Renal cortical epithelial cell (primary cell): ENCODE measurements at regions not wholly inside any gene's neighbourhood (a gene's known extent, or its start where the extent isn't known, plus 50 kb on each side); places are given as distances from the start of the nearest gene placed in this dataset.
"Not testable (repeated sequence)": the region's sequence is repeated elsewhere in the genome, so short reads cannot be mapped to it uniquely, and the experiment has no call there.

Experiments
- DNase-seq: peaks from one replicate; pipeline ENCODE4 v3.0.0-alpha.2; 2011; ENCODE audit warnings: low read depth

GRCh38 chr15:87752250-87752951 lies 504.1 kb downstream of the NTRK3 start:
- DNase-seq: peak; percentile 89

GRCh38 chr15:87748483-87748882 lies 508.1 kb downstream of the NTRK3 start:
- no peak for DNase-seq

- no peak for DNase-seq
Observed at GRCh38 chr15:87747087-87747486, 509.5 kb downstream of the NTRK3 start.

- DNase-seq: no peak
Observed at GRCh38 chr15:87746333-87746732, 510.2 kb downstream of the NTRK3 start.

- DNase-seq: no peak
Observed at GRCh38 chr15:87744815-87745214, 511.7 kb downstream of the NTRK3 start.

GRCh38 chr15:87743562-87743961 lies 513.0 kb downstream of the NTRK3 start:
- DNase-seq: peak; percentile 81

- DNase-seq: no peak
Observed at GRCh38 chr15:87741350-87741749, 515.2 kb downstream of the NTRK3 start.

- DNase-seq: no peak
Observed at GRCh38 chr15:87740655-87741344, 515.7 kb downstream of the NTRK3 start.

GRCh38 chr15:87739866-87740265 lies 516.7 kb downstream of the NTRK3 start:
- DNase-seq: peak; percentile 28

GRCh38 chr15:87739081-87739480 lies 517.5 kb downstream of the NTRK3 start:
- no peak for DNase-seq

- DNase-seq: not testable (repeated sequence)
Observed at GRCh38 chr15:87737460-87737859, 519.1 kb downstream of the NTRK3 start.

- no peak for DNase-seq
Observed at GRCh38 chr15:87736891-87737389, 519.6 kb downstream of the NTRK3 start.

GRCh38 chr15:87736401-87736800 lies 520.1 kb downstream of the NTRK3 start:
- no peak for DNase-seq

- no peak for DNase-seq
Observed at GRCh38 chr15:87735522-87735921, 521.0 kb downstream of the NTRK3 start.

GRCh38 chr15:87734571-87735373 lies 521.8 kb downstream of the NTRK3 start:
- no peak for DNase-seq

- no peak for DNase-seq
Observed at GRCh38 chr15:87733977-87734376, 522.6 kb downstream of the NTRK3 start.

GRCh38 chr15:87733541-87733941 lies 523.0 kb downstream of the NTRK3 start:
- DNase-seq: no peak

GRCh38 chr15:87732976-87733375 lies 523.6 kb downstream of the NTRK3 start:
- DNase-seq: peak; percentile 74

- DNase-seq: no peak
Observed at GRCh38 chr15:87731630-87732029, 524.9 kb downstream of the NTRK3 start.

- peak; percentile 51 for DNase-seq
Observed at GRCh38 chr15:87730706-87731105, 525.8 kb downstream of the NTRK3 start.

GRCh38 chr15:87728998-87729397 lies 527.5 kb downstream of the NTRK3 start:
- no peak for DNase-seq

- DNase-seq: no peak
Observed at GRCh38 chr15:87727073-87727472, 529.5 kb downstream of the NTRK3 start.
